GM12874 (cell line): ENCODE measurements at regions not wholly inside any gene's neighbourhood (a gene's known extent, or its start where the extent isn't known, plus 50 kb on each side); places are given as distances from the start of the nearest gene placed in this dataset.

Experiments
- CTCF ChIP-seq: IDR thresholded peaks from 2 replicates; pipeline ENCODE4 v1.5.1; 2011; ENCODE audit warnings: low read depth, mild to moderate bottlenecking, control low read depth, low read length, moderate library complexity; ENCODE audit not compliant: insufficient read depth

GRCh38 chr5:101206534-101206933 lies 303.5 kb upstream of the ST8SIA4 start:
- TF ChIP-seq CTCF: no peak

- TF ChIP-seq CTCF: no peak
These were observed 273.5 kb upstream of the ST8SIA4 start for GRCh38 chr5:101176605-101177004.

- no peak for TF ChIP-seq CTCF
These were observed 271.9 kb upstream of the ST8SIA4 start for GRCh38 chr5:101174981-101175380.

- no peak for TF ChIP-seq CTCF
These were observed 260.0 kb upstream of the ST8SIA4 start for GRCh38 chr5:101163088-101163487.

- no peak for TF ChIP-seq CTCF
These were observed 256.9 kb upstream of the ST8SIA4 start for GRCh38 chr5:101160002-101160401.

- no peak for TF ChIP-seq CTCF
These were observed 255.9 kb upstream of the ST8SIA4 start for GRCh38 chr5:101159006-101159405.

GRCh38 chr5:101153526-101153925 lies 250.4 kb upstream of the ST8SIA4 start:
- no peak for TF ChIP-seq CTCF

- no peak for TF ChIP-seq CTCF
These were observed 240.4 kb upstream of the ST8SIA4 start for GRCh38 chr5:101143526-101143925.
